ENCODE measurements at regions not wholly inside any gene's neighbourhood (a gene's known extent, or its start where the extent isn't known, plus 50 kb on each side); places are given as distances from the start of the nearest gene placed in this dataset.

DNA sequence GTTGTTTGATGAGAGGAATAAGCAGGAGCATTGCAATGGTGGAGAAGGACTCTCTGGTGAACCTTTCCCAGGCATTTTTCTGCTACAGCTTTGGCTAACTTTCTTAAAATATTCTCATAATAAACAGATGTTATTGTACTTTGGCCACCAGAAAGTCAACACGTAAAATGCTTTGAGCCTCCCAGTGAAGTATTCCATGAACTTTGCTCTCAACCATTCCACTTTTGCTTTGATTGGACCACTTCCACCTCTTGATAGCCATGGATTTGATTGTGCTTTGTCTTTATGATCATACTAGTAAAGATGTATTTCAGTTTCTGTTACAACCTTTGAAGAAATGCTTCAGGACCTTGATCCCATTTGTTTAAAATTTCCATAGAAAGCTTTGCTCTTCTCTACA lies 241.1 kb downstream of the TENT5A start:
- H3K27ac ChIP-seq (ENCODE audit: low read length), result no peak overlapping the region
- no peak overlapping the region for H3K4me3 ChIP-seq (ENCODE audit: low read depth in 1 of 2, low read length in 2 of 2)
- peaks cover 0 to 3% of the 10 kb centered on the region in 2 donors for H3K4me1 ChIP-seq (ENCODE audit: control insufficient read depth in 1 of 2, insufficient read depth in 2 of 2, low read length in 2 of 2)
- no peaks in the 10 kb centered on the region for H3K9me3 ChIP-seq (ENCODE audit: control insufficient read depth in 1 of 2, low read length in 2 of 2)
- H3K27me3 ChIP-seq (ENCODE audit: low read depth, low read length), result no peaks in the 10 kb centered on the region
- no peaks in the 10 kb centered on the region for H3K36me3 ChIP-seq (ENCODE audit: control insufficient read depth in 1 of 2, insufficient read depth in 2 of 2, low read length in 2 of 2)

DNA sequence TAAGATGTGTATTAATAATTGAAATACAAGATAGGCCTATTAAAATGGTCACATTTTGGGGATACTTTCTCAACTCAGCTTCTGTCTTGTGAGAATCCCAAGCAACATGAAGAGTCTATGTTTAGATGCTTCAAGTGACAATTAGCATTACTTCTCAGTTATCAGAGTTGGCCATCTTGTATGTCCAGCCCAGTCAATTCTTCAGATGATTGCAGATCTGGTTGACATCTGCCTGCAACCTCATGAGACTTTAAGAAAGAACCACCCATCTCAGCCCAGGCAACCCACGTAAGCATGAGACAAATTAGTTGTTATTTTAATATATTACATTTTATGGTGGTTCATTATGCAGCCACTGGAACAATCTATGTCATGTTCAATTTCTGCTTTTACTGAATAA lies 256.5 kb downstream of the TENT5A start:
- H3K9me3 ChIP-seq (ENCODE audit: control insufficient read depth in 1 of 2, low read length in 2 of 2), result peaks cover 0 to 2% of the 10 kb centered on the region in 2 donors
- no peaks in the 10 kb centered on the region for H3K36me3 ChIP-seq (ENCODE audit: control insufficient read depth in 1 of 2, insufficient read depth in 2 of 2, low read length in 2 of 2)
- H3K4me1 ChIP-seq (ENCODE audit: control insufficient read depth in 1 of 2, insufficient read depth in 2 of 2, low read length in 2 of 2), result no peaks in the 10 kb centered on the region
- H3K27ac ChIP-seq (ENCODE audit: low read length), result no peak overlapping the region
- H3K27me3 ChIP-seq (ENCODE audit: low read depth, low read length), result no peaks in the 10 kb centered on the region
- no peak overlapping the region for H3K4me3 ChIP-seq (ENCODE audit: low read depth in 1 of 2, low read length in 2 of 2)

DNA sequence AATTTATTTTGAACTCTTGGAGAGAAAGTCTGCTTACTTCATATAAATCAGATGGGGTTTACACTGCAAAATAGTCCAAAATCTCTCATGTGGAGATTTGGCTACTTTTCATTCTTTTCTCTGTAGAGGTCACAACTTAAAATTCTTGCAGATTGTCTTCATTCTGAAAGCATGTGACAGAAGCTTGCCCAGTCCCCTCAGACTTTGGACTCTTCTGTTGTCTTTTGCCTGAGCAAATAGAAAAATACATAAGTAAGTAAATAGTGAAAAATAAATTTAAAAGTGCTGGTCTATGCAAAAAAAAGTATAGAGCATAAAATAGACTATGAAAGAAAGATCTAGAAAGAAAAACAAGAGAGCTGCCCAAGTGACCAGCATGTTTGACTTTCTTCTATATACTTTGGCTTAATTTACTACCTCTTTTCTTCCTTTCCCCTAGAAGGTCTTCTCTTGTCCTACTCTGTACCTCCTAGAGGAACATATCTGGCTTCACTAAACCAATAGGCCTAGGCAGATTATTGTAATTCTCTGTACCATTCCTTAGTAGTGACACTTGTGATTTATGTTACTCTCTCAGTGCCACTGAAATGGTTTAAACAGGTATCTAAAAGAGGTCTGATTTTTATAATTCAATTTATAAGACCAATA lies 260.9 kb downstream of the TENT5A start:
- H3K27ac ChIP-seq (ENCODE audit: low read length), result no peak overlapping the region
- no peaks in the 10 kb centered on the region for H3K9me3 ChIP-seq (ENCODE audit: control insufficient read depth in 1 of 2, low read length in 2 of 2)
- H3K4me3 ChIP-seq (ENCODE audit: low read depth in 1 of 2, low read length in 2 of 2), result no peak overlapping the region
- no peaks in the 10 kb centered on the region for H3K27me3 ChIP-seq (ENCODE audit: low read depth, low read length)
- H3K4me1 ChIP-seq (ENCODE audit: control insufficient read depth in 1 of 2, insufficient read depth in 2 of 2, low read length in 2 of 2), result no peaks in the 10 kb centered on the region
- no peaks in the 10 kb centered on the region for H3K36me3 ChIP-seq (ENCODE audit: control insufficient read depth in 1 of 2, insufficient read depth in 2 of 2, low read length in 2 of 2)

DNA sequence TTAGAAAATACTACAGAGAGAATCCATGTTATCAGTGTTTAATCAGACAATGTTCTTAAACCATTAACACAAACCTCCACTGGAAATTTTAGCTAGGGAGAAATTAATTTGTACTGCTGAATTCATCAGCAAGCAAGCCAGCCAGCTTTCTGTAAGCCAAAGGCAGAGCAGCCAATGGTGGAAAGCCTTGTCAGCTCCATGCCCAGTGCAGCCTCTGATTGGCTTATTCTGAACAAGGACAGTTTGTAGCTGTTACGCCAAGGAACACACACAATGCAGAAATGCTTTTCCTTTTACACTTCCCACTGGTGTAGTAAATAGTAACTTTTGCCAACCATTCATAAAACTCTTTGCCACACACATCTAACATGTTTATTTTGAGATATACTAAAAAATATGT lies 265.0 kb downstream of the TENT5A start:
- no peaks in the 10 kb centered on the region for H3K36me3 ChIP-seq (ENCODE audit: control insufficient read depth in 1 of 2, insufficient read depth in 2 of 2, low read length in 2 of 2)
- no peak overlapping the region for H3K27ac ChIP-seq (ENCODE audit: low read length)
- no peaks in the 10 kb centered on the region for H3K27me3 ChIP-seq (ENCODE audit: low read depth, low read length)
- no peaks in the 10 kb centered on the region for H3K9me3 ChIP-seq (ENCODE audit: control insufficient read depth in 1 of 2, low read length in 2 of 2)
- no peak overlapping the region for H3K4me3 ChIP-seq (ENCODE audit: low read depth in 1 of 2, low read length in 2 of 2)
- no peaks in the 10 kb centered on the region for H3K4me1 ChIP-seq (ENCODE audit: control insufficient read depth in 1 of 2, insufficient read depth in 2 of 2, low read length in 2 of 2)

DNA sequence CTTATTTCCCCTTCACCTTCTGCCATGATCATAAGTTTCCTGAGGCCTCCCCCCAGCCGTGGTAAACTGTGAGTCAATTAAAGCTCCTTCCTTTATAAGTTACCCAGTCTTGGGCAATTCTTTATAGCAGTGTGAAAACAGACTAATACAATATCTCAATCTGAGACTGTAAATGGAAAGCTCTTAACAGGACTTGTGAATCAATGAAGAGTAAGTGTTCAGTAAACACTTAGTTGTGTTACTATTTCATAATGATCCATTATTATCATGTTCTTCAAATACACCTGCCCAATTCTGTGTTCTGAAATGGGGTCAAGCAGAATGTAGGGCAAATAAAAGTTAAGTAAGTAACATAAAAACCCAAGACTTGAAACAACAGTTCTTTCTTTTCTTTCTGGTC lies 266.2 kb downstream of the TENT5A start:
- Histone ChIP-seq H3K4me1 (ENCODE audit: control insufficient read depth in 1 of 2, insufficient read depth in 2 of 2, low read length in 2 of 2) (no peaks in the 10 kb centered on the region), H3K4me3 (ENCODE audit: low read depth in 1 of 2, low read length in 2 of 2) (no peak overlapping the region), H3K27ac (ENCODE audit: low read length) (no peak overlapping the region), H3K27me3 (ENCODE audit: low read depth, low read length) (no peaks in the 10 kb centered on the region), H3K9me3 (ENCODE audit: control insufficient read depth in 1 of 2, low read length in 2 of 2) (no peaks in the 10 kb centered on the region), H3K36me3 (ENCODE audit: control insufficient read depth in 1 of 2, insufficient read depth in 2 of 2, low read length in 2 of 2) (no peaks in the 10 kb centered on the region)

DNA sequence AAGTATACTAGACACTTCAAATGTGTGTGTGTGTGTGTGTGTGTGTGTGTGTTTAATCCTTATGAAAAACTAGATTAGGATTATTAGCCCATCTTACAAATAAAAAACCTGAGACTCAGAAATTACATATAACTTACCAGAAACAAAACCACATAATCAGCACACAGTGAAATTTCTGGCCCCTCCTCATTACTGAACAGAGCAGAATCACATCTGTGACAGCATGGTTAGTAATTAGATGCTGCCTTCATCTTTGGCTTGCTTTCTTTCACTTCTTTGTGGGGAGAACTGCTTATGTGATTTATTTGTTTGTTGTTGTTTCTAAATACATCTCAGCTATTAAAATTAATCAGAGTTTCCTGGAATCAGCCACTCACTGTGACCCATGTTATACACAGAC lies 267.1 kb downstream of the TENT5A start:
- Histone ChIP-seq H3K4me3 (ENCODE audit: low read depth in 1 of 2, low read length in 2 of 2) (no peak overlapping the region), H3K9me3 (ENCODE audit: control insufficient read depth in 1 of 2, low read length in 2 of 2) (no peaks in the 10 kb centered on the region), H3K4me1 (ENCODE audit: control insufficient read depth in 1 of 2, insufficient read depth in 2 of 2, low read length in 2 of 2) (no peaks in the 10 kb centered on the region), H3K36me3 (ENCODE audit: control insufficient read depth in 1 of 2, insufficient read depth in 2 of 2, low read length in 2 of 2) (no peaks in the 10 kb centered on the region), H3K27ac (ENCODE audit: low read length) (no peak overlapping the region), H3K27me3 (ENCODE audit: low read depth, low read length) (no peaks in the 10 kb centered on the region)

DNA sequence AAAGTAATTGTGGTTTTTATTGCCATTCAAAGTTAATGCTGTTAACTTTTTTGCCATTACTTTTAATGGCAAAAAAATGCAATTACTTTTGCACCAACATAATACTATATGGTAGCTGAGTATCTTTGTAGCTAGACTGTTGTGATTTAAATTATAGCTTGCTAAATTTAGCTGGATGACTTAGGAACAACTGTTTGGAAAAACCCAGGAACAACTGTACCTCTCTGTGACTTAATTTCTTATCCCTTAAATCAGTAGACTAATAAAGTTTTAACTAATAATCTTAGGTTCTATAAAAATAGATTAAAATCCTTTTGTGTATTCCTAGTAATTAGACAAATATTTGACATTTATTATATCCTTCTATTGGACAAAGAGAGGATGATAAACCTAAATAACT lies 268.2 kb downstream of the TENT5A start:
- H3K9me3 ChIP-seq (ENCODE audit: control insufficient read depth in 1 of 2, low read length in 2 of 2), result no peaks in the 10 kb centered on the region
- H3K4me1 ChIP-seq (ENCODE audit: control insufficient read depth in 1 of 2, insufficient read depth in 2 of 2, low read length in 2 of 2), result no peaks in the 10 kb centered on the region
- no peak overlapping the region for H3K4me3 ChIP-seq (ENCODE audit: low read depth in 1 of 2, low read length in 2 of 2)
- no peaks in the 10 kb centered on the region for H3K27me3 ChIP-seq (ENCODE audit: low read depth, low read length)
- H3K27ac ChIP-seq (ENCODE audit: low read length), result no peak overlapping the region
- H3K36me3 ChIP-seq (ENCODE audit: control insufficient read depth in 1 of 2, insufficient read depth in 2 of 2, low read length in 2 of 2), result no peaks in the 10 kb centered on the region

DNA sequence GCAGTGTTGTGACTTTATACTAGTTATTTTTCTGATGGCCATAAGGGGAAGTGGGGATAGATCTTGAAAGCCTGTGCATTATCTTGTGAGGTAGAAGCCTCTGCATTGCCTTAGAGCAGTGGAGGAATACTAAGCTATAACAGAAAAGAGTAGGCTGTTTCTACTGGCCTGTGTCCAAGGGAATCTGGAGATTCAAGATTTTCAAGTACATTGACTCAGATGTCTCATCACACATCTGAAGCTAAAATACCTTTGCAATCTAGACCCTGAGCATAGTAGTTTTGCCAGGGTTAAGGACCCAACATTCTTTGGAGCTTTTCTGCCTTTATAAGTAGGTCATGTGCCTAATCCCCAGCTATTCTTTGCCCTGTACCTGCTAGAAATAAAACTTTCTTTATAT lies 272.3 kb downstream of the TENT5A start:
- Histone ChIP-seq H3K36me3 (ENCODE audit: control insufficient read depth in 1 of 2, insufficient read depth in 2 of 2, low read length in 2 of 2) (no peaks in the 10 kb centered on the region), H3K9me3 (ENCODE audit: control insufficient read depth in 1 of 2, low read length in 2 of 2) (no peaks in the 10 kb centered on the region), H3K27me3 (ENCODE audit: low read depth, low read length) (no peaks in the 10 kb centered on the region), H3K4me1 (ENCODE audit: control insufficient read depth in 1 of 2, insufficient read depth in 2 of 2, low read length in 2 of 2) (no peaks in the 10 kb centered on the region), H3K27ac (ENCODE audit: low read length) (no peak overlapping the region), H3K4me3 (ENCODE audit: low read depth in 1 of 2, low read length in 2 of 2) (no peak overlapping the region)

DNA sequence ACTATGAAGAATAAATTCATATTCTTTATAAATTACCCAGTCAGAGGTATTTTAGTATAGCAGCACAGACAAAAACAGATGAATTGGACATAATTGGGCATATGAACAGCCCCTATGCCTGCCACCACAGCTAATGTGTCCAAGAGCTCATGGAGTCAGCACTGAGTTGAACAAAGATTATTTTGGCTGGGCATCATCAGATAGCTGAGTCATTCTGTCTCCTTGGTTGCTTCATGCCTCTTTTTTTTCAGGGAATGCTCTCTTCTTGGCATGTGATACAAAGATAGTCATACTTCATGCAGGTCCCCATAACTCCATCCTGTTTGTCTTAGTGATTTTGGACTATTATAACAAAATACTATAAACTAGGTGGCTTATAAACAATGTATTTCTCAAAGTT lies 275.6 kb downstream of the TENT5A start:
- H3K36me3 ChIP-seq (ENCODE audit: control insufficient read depth in 1 of 2, insufficient read depth in 2 of 2, low read length in 2 of 2), result no peaks in the 10 kb centered on the region
- H3K4me3 ChIP-seq (ENCODE audit: low read depth in 1 of 2, low read length in 2 of 2), result no peak overlapping the region
- no peaks in the 10 kb centered on the region for H3K9me3 ChIP-seq (ENCODE audit: control insufficient read depth in 1 of 2, low read length in 2 of 2)
- no peaks in the 10 kb centered on the region for H3K4me1 ChIP-seq (ENCODE audit: control insufficient read depth in 1 of 2, insufficient read depth in 2 of 2, low read length in 2 of 2)
- H3K27me3 ChIP-seq (ENCODE audit: low read depth, low read length), result no peaks in the 10 kb centered on the region
- H3K27ac ChIP-seq (ENCODE audit: low read length), result no peak overlapping the region

DNA sequence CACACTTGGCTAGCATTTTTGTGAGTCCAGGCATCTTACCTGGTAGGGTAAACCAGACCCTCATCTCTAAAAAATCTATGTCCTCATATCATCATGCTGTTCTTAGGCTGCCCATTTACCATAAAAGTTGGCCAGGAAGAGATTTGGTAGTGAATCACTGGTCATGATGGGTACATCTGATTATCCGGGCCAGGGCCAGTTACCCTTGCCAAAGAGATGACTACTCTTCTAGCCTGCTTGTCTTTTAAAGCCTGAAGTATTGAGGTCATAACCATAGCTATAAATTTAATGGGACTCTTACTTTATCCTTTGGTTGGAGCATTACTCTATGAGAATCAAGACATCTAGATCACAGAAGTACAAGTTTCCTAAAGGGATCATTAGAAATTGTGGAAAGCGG lies 276.8 kb downstream of the TENT5A start:
- no peaks in the 10 kb centered on the region for H3K4me1 ChIP-seq (ENCODE audit: control insufficient read depth in 1 of 2, insufficient read depth in 2 of 2, low read length in 2 of 2)

DNA sequence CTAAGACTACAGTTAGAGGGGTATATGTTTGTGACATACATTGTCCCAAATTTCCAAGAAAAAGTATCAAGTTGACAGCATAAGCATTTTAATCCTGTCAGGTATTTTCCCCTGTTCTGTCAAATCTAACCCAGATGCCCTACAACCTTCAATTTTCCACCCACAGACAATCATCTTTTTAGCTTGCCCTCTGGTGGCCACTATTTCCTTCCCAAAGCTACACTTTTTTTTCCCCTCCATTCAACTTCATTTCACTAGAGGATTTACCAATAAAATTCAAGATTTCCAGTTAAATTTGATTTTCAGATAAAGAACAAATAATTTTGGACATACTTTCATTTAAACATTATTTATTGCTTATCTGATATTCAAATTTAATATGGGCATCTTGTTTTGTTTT lies 286.6 kb downstream of the TENT5A start:
- H3K4me3 ChIP-seq (ENCODE audit: low read depth in 1 of 2, low read length in 2 of 2), result no peak overlapping the region
- no peaks in the 10 kb centered on the region for H3K36me3 ChIP-seq (ENCODE audit: control insufficient read depth in 1 of 2, insufficient read depth in 2 of 2, low read length in 2 of 2)
- no peaks in the 10 kb centered on the region for H3K27me3 ChIP-seq (ENCODE audit: low read depth, low read length)
- H3K9me3 ChIP-seq (ENCODE audit: control insufficient read depth in 1 of 2, low read length in 2 of 2), result no peaks in the 10 kb centered on the region
- no peaks in the 10 kb centered on the region for H3K4me1 ChIP-seq (ENCODE audit: control insufficient read depth in 1 of 2, insufficient read depth in 2 of 2, low read length in 2 of 2)
- no peak overlapping the region for H3K27ac ChIP-seq (ENCODE audit: low read length)

More for the DNA sequence above, 276.8 kb downstream of the TENT5A start:
- no peaks in the 10 kb centered on the region for H3K9me3 ChIP-seq (ENCODE audit: control insufficient read depth in 1 of 2, low read length in 2 of 2)
- no peaks in the 10 kb centered on the region for H3K36me3 ChIP-seq (ENCODE audit: control insufficient read depth in 1 of 2, insufficient read depth in 2 of 2, low read length in 2 of 2)
- H3K27me3 ChIP-seq (ENCODE audit: low read depth, low read length), result no peaks in the 10 kb centered on the region
- H3K4me3 ChIP-seq (ENCODE audit: low read depth in 1 of 2, low read length in 2 of 2), result no peak overlapping the region
- no peak overlapping the region for H3K27ac ChIP-seq (ENCODE audit: low read length)

DNA sequence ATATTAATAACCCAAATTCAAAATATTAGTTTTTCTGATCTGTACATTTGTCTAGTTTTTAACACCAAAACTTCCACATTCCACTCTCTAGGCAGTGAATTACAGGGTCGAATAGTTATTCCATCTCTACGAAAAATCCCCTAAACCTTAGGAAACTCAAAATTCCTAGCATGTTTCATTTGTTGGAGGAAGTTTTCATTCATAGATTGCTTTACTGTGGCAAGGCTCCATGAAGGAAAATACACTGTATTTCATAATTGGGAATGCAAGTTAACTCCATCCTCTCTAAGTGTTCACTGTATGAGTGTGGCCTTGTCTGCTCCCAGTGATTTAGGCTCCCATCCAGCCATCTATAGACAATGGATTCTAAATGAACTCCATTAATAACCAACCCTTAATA lies 296.1 kb downstream of the TENT5A start:
- H3K4me3 ChIP-seq (ENCODE audit: low read depth in 1 of 2, low read length in 2 of 2), result no peak overlapping the region
- no peaks in the 10 kb centered on the region for H3K27me3 ChIP-seq (ENCODE audit: low read depth, low read length)
- H3K27ac ChIP-seq (ENCODE audit: low read length), result no peak overlapping the region
- no peaks in the 10 kb centered on the region for H3K36me3 ChIP-seq (ENCODE audit: control insufficient read depth in 1 of 2, insufficient read depth in 2 of 2, low read length in 2 of 2)
- H3K9me3 ChIP-seq (ENCODE audit: control insufficient read depth in 1 of 2, low read length in 2 of 2), result no peaks in the 10 kb centered on the region
- H3K4me1 ChIP-seq (ENCODE audit: control insufficient read depth in 1 of 2, insufficient read depth in 2 of 2, low read length in 2 of 2), result no peaks in the 10 kb centered on the region

All from muscle layer of duodenum (tissue), 2 donors.